SU-DHL-6 (cell line): ENCODE measurements at regions not wholly inside any gene's neighbourhood (a gene's known extent, or its start where the extent isn't known, plus 50 kb on each side); places are given as distances from the start of the nearest gene placed in this dataset.
"Not testable (repeated sequence)": the region's sequence is repeated elsewhere in the genome, so short reads cannot be mapped to it uniquely, and the experiment has no call there.

Experiments
- H2AFZ ChIP-seq: fragments of 200-600 bp; sonication (generic); 2 replicates; pipeline ENCODE4 v1.6.1; 2014; ENCODE audit warnings: low read depth, mild to moderate bottlenecking, moderate library complexity, mixed read lengths, antibody characterized with exemption, low read length; ENCODE audit not compliant: severe bottlenecking
- H3F3A ChIP-seq: fragments of 200-600 bp; shearing (Covaris generic); 2 replicates; pipeline ENCODE4 v1.6.0; 2016; ENCODE audit warnings: antibody characterized with exemption, mild to moderate bottlenecking; ENCODE audit not compliant: insufficient read depth
- H3K27ac ChIP-seq: fragments of 200-600 bp; sonication (generic); 2 replicates; pipeline ENCODE4 v1.5.1; 2016; ENCODE audit warnings: low read depth, mild to moderate bottlenecking, low read length, moderate library complexity, mixed read lengths
- H3K27me3 ChIP-seq: fragments of 200-600 bp; sonication (generic), shearing (Covaris generic); 2 replicates; pipeline ENCODE4 v1.6.0; 2014; ENCODE audit warnings: mild to moderate bottlenecking, low read length
- H3K36me3 ChIP-seq: fragments of 200-600 bp; sonication (generic); 2 replicates; pipeline ENCODE4 v1.6.1; 2014; ENCODE audit warnings: mild to moderate bottlenecking, low read length, mixed read lengths
- H3K4me2 ChIP-seq: fragments of 300-600, 200-600 bp; shearing (Covaris generic), sonication (generic); 2 replicates; pipeline ENCODE4 v1.6.0; 2014; ENCODE audit warnings: low read length, low read depth, mild to moderate bottlenecking; ENCODE audit not compliant: poor library complexity, severe bottlenecking
- H3K4me3 ChIP-seq: fragments of 200-600 bp; sonication (generic); 2 replicates; pipeline ENCODE4 v1.5.1; 2014; ENCODE audit warnings: antibody characterized with exemption, low read length, mild to moderate bottlenecking, mixed read lengths; ENCODE audit not compliant: insufficient read depth, poor library complexity, severe bottlenecking
- H3K79me2 ChIP-seq: fragments of 200-600 bp; sonication (generic); 2 replicates; pipeline ENCODE4 v1.6.1; 2014; ENCODE audit warnings: mild to moderate bottlenecking, low read length, moderate library complexity; ENCODE audit not compliant: insufficient read depth
- H3K9ac ChIP-seq: fragments of 200-600 bp; sonication (generic); 2 replicates; pipeline ENCODE4 v1.7.0; 2014; ENCODE audit warnings: mild to moderate bottlenecking, low read length
- H3K9me2 ChIP-seq: fragments of 200-600 bp; sonication (generic); replicated peaks from 2 replicates; pipeline ENCODE4 v1.6.1; 2014; ENCODE audit warnings: low read length; ENCODE audit not compliant: insufficient read depth
- H3K9me3 ChIP-seq: fragments of 200-600 bp; sonication (generic); 2 replicates; pipeline ENCODE4 v1.6.1; 2014; ENCODE audit warnings: low read length, mixed read lengths; ENCODE audit not compliant: insufficient read depth
- H4K20me1 ChIP-seq: fragments of 200-600 bp; sonication (generic); 2 replicates; pipeline ENCODE4 v1.6.1; 2014; ENCODE audit warnings: low read depth, mild to moderate bottlenecking, antibody characterized with exemption, low read length, moderate library complexity, mixed read lengths
- CTCF ChIP-seq: fragments of 200-600 bp; sonication (generic); IDR thresholded peaks from one replicate; pipeline ENCODE4 v1.5.1; 2017; ENCODE audit warnings: antibody characterized with exemption, mild to moderate bottlenecking, low read length, moderate library complexity; ENCODE audit not compliant: insufficient read depth, poor library complexity, severe bottlenecking
- EZH2phosphoT487 ChIP-seq: fragments of 200-600 bp; sonication (generic), shearing (Covaris generic); conservative IDR thresholded peaks from 2 replicates; pipeline ENCODE4 v1.6.1; 2018; ENCODE audit warnings: mild to moderate bottlenecking, antibody characterized with exemption, low read length, moderate library complexity, mixed read lengths

- TF ChIP-seq CTCF (no peak), EZH2phosphoT487 (no peak)
- H3K27me3 ChIP-seq: no peaks in the 10 kb centered on the region
- no peak overlapping the region for H3K4me2 ChIP-seq
- H2AFZ ChIP-seq: no peak overlapping the region
- no peak overlapping the region for H3K27ac ChIP-seq
- H3K4me3 ChIP-seq: no peak overlapping the region
- H3K9ac ChIP-seq: no peak overlapping the region
- H3K36me3 ChIP-seq: no peaks in the 10 kb centered on the region
- no peaks in the 10 kb centered on the region for H4K20me1 ChIP-seq
- no peaks in the 10 kb centered on the region for H3K9me3 ChIP-seq
- no peaks in the 10 kb centered on the region for H3K9me2 ChIP-seq
- no peaks in the 10 kb centered on the region for H3F3A ChIP-seq
- no peaks in the 10 kb centered on the region for H3K79me2 ChIP-seq
These were observed 224.4 kb downstream of the TUSC1 start for GRCh38 chr9:25453875-25454274.

- Histone ChIP-seq H3K9me3 (no peaks in the 10 kb centered on the region), H3K27ac (no peak overlapping the region), H3K27me3 (no peaks in the 10 kb centered on the region)
These were observed 228.7 kb downstream of the TUSC1 start for GRCh38 chr9:25449503-25449902.

DNA sequence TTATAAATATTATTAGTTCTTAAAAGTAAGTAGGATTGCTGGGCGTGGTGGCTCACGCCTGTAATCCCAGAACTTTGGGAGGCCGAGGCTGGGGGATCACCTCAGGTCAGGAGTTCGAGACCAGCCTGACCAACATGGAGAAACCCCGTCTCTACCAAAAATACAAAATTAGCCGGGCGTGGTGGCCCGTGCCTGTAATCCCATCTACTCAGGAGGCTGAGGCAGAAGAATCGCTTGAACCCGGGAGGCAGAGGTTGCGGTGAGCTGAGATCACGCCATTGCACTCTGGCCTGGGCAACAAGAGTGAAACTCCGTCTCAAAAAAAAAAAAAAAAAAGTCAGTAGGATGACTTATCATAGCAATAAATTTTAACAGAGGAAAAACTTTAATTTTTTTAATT, 232.5 kb downstream of the TUSC1 start:
- not testable (repeated sequence) for H3K79me2 ChIP-seq, H3F3A ChIP-seq, H3K9me2 ChIP-seq, H3K4me2 ChIP-seq, H3K9ac ChIP-seq, H3K4me3 ChIP-seq, H3K36me3 ChIP-seq, H3K9me3 ChIP-seq, H2AFZ ChIP-seq, H3K27me3 ChIP-seq, H3K27ac ChIP-seq, H4K20me1 ChIP-seq

More at GRCh38 chr9:25449503-25449902, 228.7 kb downstream of the TUSC1 start:
- no peak for TF ChIP-seq CTCF
- no peak for TF ChIP-seq EZH2phosphoT487
- H2AFZ ChIP-seq: no peak overlapping the region
- no peaks in the 10 kb centered on the region for H3F3A ChIP-seq
- H3K4me2 ChIP-seq: no peak overlapping the region
- no peaks in the 10 kb centered on the region for H3K79me2 ChIP-seq
- H3K9ac ChIP-seq: no peak overlapping the region
- H4K20me1 ChIP-seq: no peaks in the 10 kb centered on the region
- no peak overlapping the region for H3K4me3 ChIP-seq
- no peaks in the 10 kb centered on the region for H3K9me2 ChIP-seq
- no peaks in the 10 kb centered on the region for H3K36me3 ChIP-seq

- Histone ChIP-seq H2AFZ (no peak overlapping the region), H3K4me3 (no peak overlapping the region), H3K9me3 (no peaks in the 10 kb centered on the region)
These were observed 235.7 kb downstream of the TUSC1 start for GRCh38 chr9:25442526-25442925.

More at GRCh38 chr9:25442526-25442925, 235.7 kb downstream of the TUSC1 start:
- Histone ChIP-seq H3K4me2 (no peak overlapping the region), H3K9me2 (no peaks in the 10 kb centered on the region), H4K20me1 (no peaks in the 10 kb centered on the region), H3K27ac (no peak overlapping the region), H3F3A (no peaks in the 10 kb centered on the region), H3K9ac (no peak overlapping the region), H3K27me3 (no peaks in the 10 kb centered on the region), H3K79me2 (no peaks in the 10 kb centered on the region), H3K36me3 (no peaks in the 10 kb centered on the region)
- TF ChIP-seq EZH2phosphoT487: no peak
- TF ChIP-seq CTCF: no peak
